GM12878 (cell line): ENCODE measurements at regions not wholly inside any gene's neighbourhood (a gene's known extent, or its start where the extent isn't known, plus 50 kb on each side); places are given as distances from the start of the nearest gene placed in this dataset.

Source experiments
- ATAC-seq: fragments of 200-7000 bp; cut with Tn5 transposase; 3 replicates; pipeline ENCODE4 v1.9.1; 2020; ENCODE audit warnings: mild to moderate bottlenecking, moderate library complexity
- BruUV-seq: library from RNA; stranded (reverse); fragments of 400-500 nt; replicated peaks from 2 replicates; lab custom pipeline; 2021; lab: Mats Ljungman, UMichigan
- CTCF ChIA-PET: fragments of 300-600 bp; sonication (Branson Sonifier 250); formaldehyde crosslinking; extraction: SDS; loops from one replicate; lab custom pipeline; 2021; ENCODE audit warnings: inconsistent platforms; lab: Yijun Ruan, JAX
- POLR2A ChIA-PET: fragments of 350-600 bp; formaldehyde crosslinking; extraction: SDS; loops from one replicate; lab custom pipeline; 2021; ENCODE audit warnings: inconsistent platforms; lab: Charles Lee
- RAD21 ChIA-PET: fragments of 300-600 bp; sonication (Branson Sonifier 250); formaldehyde crosslinking; loops from one replicate; lab custom pipeline; 2023; ENCODE audit warnings: antibody characterized with exemption; ENCODE audit not compliant: unreplicated experiment; lab: Charles Lee
- SMC1A ChIA-PET: fragments of 300-600 bp; sonication (Branson Sonifier 250); formaldehyde crosslinking; loops from one replicate; lab custom pipeline; 2023; ENCODE audit not compliant: unreplicated experiment, uncharacterized antibody; lab: Charles Lee
- DNase-seq: peaks from one replicate; pipeline ENCODE4 v3.0.0-alpha.2; 2011; ENCODE audit warnings: low read depth, low spot score
- FAIRE-seq: peaks from 3 replicates; lab custom pipeline; 2011; peaks lifted over from hg19 to GRCh38; lab: Jason Lieb, UNC
- H2AFZ ChIP-seq: 2 replicates; pipeline ENCODE4 v1.6.0; 2011; ENCODE audit warnings: low read depth, low read length, control low read depth; ENCODE audit not compliant: control insufficient read depth
- H3K27ac ChIP-seq: 2 replicates; pipeline ENCODE4 v1.5.1; 2011; ENCODE audit warnings: control low read depth; ENCODE audit not compliant: control insufficient read depth, insufficient read depth
- H3K27me3 ChIP-seq, 2 experiments: replicated peaks in 1 of 2; 2 replicates each; pipeline versions ENCODE4 v1.6.0 to v1.6.1; 2011; ENCODE audit warnings: low read length in 1 of 2; ENCODE audit not compliant: control insufficient read depth in 2 of 2, insufficient read depth in 2 of 2
- H3K36me3 ChIP-seq, 2 experiments: 2 replicates each; pipeline ENCODE4 v1.5.1; 2011; ENCODE audit warnings: low read length in 1 of 2; ENCODE audit not compliant: control insufficient read depth in 2 of 2, insufficient read depth in 2 of 2
- H3K4me1 ChIP-seq: 2 replicates; pipeline ENCODE4 v1.6.1; 2011; ENCODE audit warnings: mild to moderate bottlenecking, low read length, moderate library complexity, mixed read lengths; ENCODE audit not compliant: control insufficient read depth, insufficient read depth
- H3K4me2 ChIP-seq: 2 replicates; pipeline ENCODE4 v1.6.0; 2011; ENCODE audit warnings: control low read depth; ENCODE audit not compliant: control insufficient read depth, insufficient read depth
- H3K4me3 ChIP-seq: fragments of 200-600 bp; sonication (generic); 2 replicates; pipeline ENCODE4 v1.5.1; 2016
- H3K79me2 ChIP-seq: 2 replicates; pipeline ENCODE4 v1.6.0; 2011; ENCODE audit warnings: low read length; ENCODE audit not compliant: control insufficient read depth, insufficient read depth
- H3K9ac ChIP-seq: 2 replicates; pipeline ENCODE4 v1.8.0; 2011; ENCODE audit warnings: low read length, control low read depth, mixed read lengths; ENCODE audit not compliant: control insufficient read depth, insufficient read depth
- H3K9me3 ChIP-seq: replicated peaks from 3 replicates; pipeline ENCODE4 v1.5.1; 2011; ENCODE audit warnings: mild to moderate bottlenecking, low read length; ENCODE audit not compliant: control insufficient read depth, insufficient read depth
- H4K20me1 ChIP-seq: 2 replicates; pipeline ENCODE4 v1.6.0; 2011; ENCODE audit not compliant: control insufficient read depth, insufficient read depth
- CEBPB ChIP-seq, 2 experiments: fragments of 150-350 bp in 1 of 2; IDR thresholded peaks; 2 replicates each; pipeline ENCODE4 v1.6.1; 2012 to 2014; ENCODE audit warnings: low read depth in 2 of 2, low read length in 2 of 2, borderline replicate concordance in 1 of 2, inconsistent platforms in 1 of 2
- GABPA ChIP-seq: IDR thresholded peaks from 2 replicates; pipeline ENCODE4 v1.6.1; 2014; ENCODE audit warnings: antibody characterized with exemption, low read depth, mild to moderate bottlenecking, inconsistent platforms
- HCFC1 ChIP-seq: fragments of 150-350 bp; IDR thresholded peaks from 2 replicates; pipeline ENCODE4 v1.6.1; 2014; ENCODE audit warnings: low read length
- HDAC2 ChIP-seq: fragments of 200-600 bp; sonication (generic); IDR thresholded peaks from 2 replicates; pipeline ENCODE4 v1.6.1; 2017
- KAT2A ChIP-seq: conservative IDR thresholded peaks from 2 replicates; pipeline ENCODE4 v1.6.1; 2011; ENCODE audit warnings: low read depth, low read length; ENCODE audit not compliant: control insufficient read depth
- MYC ChIP-seq: IDR thresholded peaks from 2 replicates; pipeline ENCODE4 v1.6.1; 2011; ENCODE audit warnings: mild to moderate bottlenecking, low read length, moderate library complexity, inconsistent platforms; ENCODE audit not compliant: insufficient read depth, insufficient replicate concordance, insufficient read length, severe bottlenecking
- NR2F1 ChIP-seq: fragments of 450-650 bp; conservative IDR thresholded peaks from 2 replicates; pipeline ENCODE4 v1.6.1; 2017; ENCODE audit warnings: mild to moderate bottlenecking
- NRF1 ChIP-seq: conservative IDR thresholded peaks from 2 replicates; pipeline ENCODE4 v1.6.1; 2011; ENCODE audit warnings: mild to moderate bottlenecking, low read depth, low read length, improper control_type of control experiment
- POLR2AphosphoS5 ChIP-seq: IDR thresholded peaks from 2 replicates; pipeline ENCODE4 v1.6.1; 2011; ENCODE audit warnings: mild to moderate bottlenecking, low read length, inconsistent platforms
- POU2F2 ChIP-seq: IDR thresholded peaks from 3 replicates; pipeline ENCODE4 v1.6.1; 2011; ENCODE audit warnings: low read depth, mild to moderate bottlenecking, low read length, borderline replicate concordance
- RFX5 ChIP-seq: IDR thresholded peaks from 2 replicates; pipeline ENCODE4 v1.6.1; 2011; ENCODE audit warnings: low read depth, low read length, improper control_type of control experiment
- RUNX3 ChIP-seq: IDR thresholded peaks from 2 replicates; pipeline ENCODE4 v1.6.1; 2012; ENCODE audit warnings: low read length, inconsistent platforms
- SMAD5 ChIP-seq: IDR thresholded peaks from 2 replicates; pipeline ENCODE4 v1.6.1; 2016; ENCODE audit warnings: antibody characterized with exemption, low read depth
- SREBF2 ChIP-seq: IDR thresholded peaks from 2 replicates; pipeline ENCODE4 v1.6.1; 2012; ENCODE audit warnings: mild to moderate bottlenecking, low read length
- STAT3 ChIP-seq: IDR thresholded peaks from 2 replicates; pipeline ENCODE4 v1.6.1; 2011; ENCODE audit warnings: low read depth, low read length, improper control_type of control experiment
- SUZ12 ChIP-seq: fragments of 200-600 bp; sonication (generic); IDR thresholded peaks from one replicate; pipeline ENCODE4 v1.6.1; 2018; ENCODE audit warnings: antibody characterized with exemption, mild to moderate bottlenecking; ENCODE audit not compliant: unreplicated experiment
- ZNF24 ChIP-seq: fragments of 450-650 bp; IDR thresholded peaks from 2 replicates; pipeline ENCODE4 v1.6.1; 2017; ENCODE audit warnings: antibody characterized with exemption, mild to moderate bottlenecking
- ZNF274 ChIP-seq: IDR thresholded peaks from one replicate; pipeline ENCODE4 v1.8.0; 2011; ENCODE audit not compliant: insufficient read length, insufficient read depth
- WGBS: methylation state at CpG from one replicate; pipeline ENCODE4 v1.1.6; 2016; ENCODE audit warnings: low lambda C conversion rate; ENCODE audit not compliant: insufficient replicate concordance, insufficient coverage; ENCODE audit errors: missing lambda C conversion rate; 5-methylcytosine and 5-hydroxymethylcytosine counted together
- in situ Hi-C: fragments of 300-500 bp; cut with MboI; formaldehyde crosslinking; loops from 9 replicates; pipeline ENCODE4 v1.14.3; 2018; ENCODE audit warnings: mixed read lengths
- intact Hi-C: fragments of 100-400 bp; cut with micrococcal nuclease; formaldehyde crosslinking; loops from one replicate; pipeline ENCODE4 v1.14.2; 2022; ENCODE audit not compliant: unreplicated experiment
- TF ChIP-seq, protein P1 (sequence below): fragments of 450-650 bp; formaldehyde crosslinking; IDR thresholded peaks from 2 replicates; pipeline ENCODE4 v1.4.0; 2020; ENCODE audit warnings: mild to moderate bottlenecking, moderate library complexity
- TF ChIP-seq, protein P2 (sequence below): fragments of 450-650 bp; IDR thresholded peaks from 2 replicates; pipeline ENCODE4 v1.6.1; 2014; ENCODE audit warnings: mild to moderate bottlenecking

DNA sequence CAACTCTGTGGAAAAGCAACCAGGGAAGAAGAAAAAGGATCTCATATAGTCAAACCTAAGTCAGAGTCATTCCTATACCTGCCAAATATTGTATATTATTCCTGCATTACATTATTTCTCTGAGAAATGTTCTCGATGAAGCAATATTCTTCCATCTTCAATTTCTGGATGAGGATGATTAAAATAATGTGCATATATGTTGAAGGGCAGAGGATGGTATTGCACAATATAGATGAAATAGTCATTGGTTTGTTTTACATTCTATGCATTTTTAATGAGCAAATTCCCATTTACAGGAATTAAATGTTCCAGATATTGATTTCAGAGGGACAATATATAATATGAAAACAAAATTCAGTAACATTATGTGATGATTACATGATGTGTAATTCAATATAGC lies 545.2 kb downstream of the STK39 start (continued):
- no peak for TF ChIP-seq NRF1
- no peak for TF ChIP-seq SREBF2
- TF ChIP-seq RUNX3: no peak

GRCh38 chr2:167701651-167702050 lies 545.7 kb downstream of the STK39 start:
- ChIA-PET SMC1A (interaction anchor here (0.7 kb wide), 1 partner anchor 147 kb away, joined by 3 read pairs; no protein-coding TSS in a partner anchor), POLR2A (no interaction called here), CTCF (no interaction called here), RAD21 (no interaction called here)
- in situ Hi-C loops (no loop called here), intact Hi-C loops (no loop called here)
- ATAC-seq: no peak
- DNase-seq: no peak
- no peak overlapping the region for H3K27ac ChIP-seq
- no peaks in the 10 kb centered on the region for H3K36me3 ChIP-seq
- H3K4me2 ChIP-seq: no peak overlapping the region
- H3K9ac ChIP-seq: no peak overlapping the region
- no peaks in the 10 kb centered on the region for H4K20me1 ChIP-seq
- no TSS peak for BruUV-seq
- FAIRE-seq: no peak
- no peaks in the 10 kb centered on the region for H3K9me3 ChIP-seq
- no peaks in the 10 kb centered on the region for H3K79me2 ChIP-seq
- H2AFZ ChIP-seq: no peak overlapping the region
- no peak overlapping the region for H3K4me3 ChIP-seq
- 3% methylated on average over 4 of the region's 4 CpGs for WGBS
- H3K27me3 ChIP-seq: no peaks in the 10 kb centered on the region
- no peaks in the 10 kb centered on the region for H3K4me1 ChIP-seq
- no peak for TF ChIP-seq POLR2AphosphoS5
- TF ChIP-seq ZNF24: no peak
- no peak for TF ChIP-seq KAT2A
- no peak for TF ChIP-seq RFX5
- TF ChIP-seq, protein P1, sequence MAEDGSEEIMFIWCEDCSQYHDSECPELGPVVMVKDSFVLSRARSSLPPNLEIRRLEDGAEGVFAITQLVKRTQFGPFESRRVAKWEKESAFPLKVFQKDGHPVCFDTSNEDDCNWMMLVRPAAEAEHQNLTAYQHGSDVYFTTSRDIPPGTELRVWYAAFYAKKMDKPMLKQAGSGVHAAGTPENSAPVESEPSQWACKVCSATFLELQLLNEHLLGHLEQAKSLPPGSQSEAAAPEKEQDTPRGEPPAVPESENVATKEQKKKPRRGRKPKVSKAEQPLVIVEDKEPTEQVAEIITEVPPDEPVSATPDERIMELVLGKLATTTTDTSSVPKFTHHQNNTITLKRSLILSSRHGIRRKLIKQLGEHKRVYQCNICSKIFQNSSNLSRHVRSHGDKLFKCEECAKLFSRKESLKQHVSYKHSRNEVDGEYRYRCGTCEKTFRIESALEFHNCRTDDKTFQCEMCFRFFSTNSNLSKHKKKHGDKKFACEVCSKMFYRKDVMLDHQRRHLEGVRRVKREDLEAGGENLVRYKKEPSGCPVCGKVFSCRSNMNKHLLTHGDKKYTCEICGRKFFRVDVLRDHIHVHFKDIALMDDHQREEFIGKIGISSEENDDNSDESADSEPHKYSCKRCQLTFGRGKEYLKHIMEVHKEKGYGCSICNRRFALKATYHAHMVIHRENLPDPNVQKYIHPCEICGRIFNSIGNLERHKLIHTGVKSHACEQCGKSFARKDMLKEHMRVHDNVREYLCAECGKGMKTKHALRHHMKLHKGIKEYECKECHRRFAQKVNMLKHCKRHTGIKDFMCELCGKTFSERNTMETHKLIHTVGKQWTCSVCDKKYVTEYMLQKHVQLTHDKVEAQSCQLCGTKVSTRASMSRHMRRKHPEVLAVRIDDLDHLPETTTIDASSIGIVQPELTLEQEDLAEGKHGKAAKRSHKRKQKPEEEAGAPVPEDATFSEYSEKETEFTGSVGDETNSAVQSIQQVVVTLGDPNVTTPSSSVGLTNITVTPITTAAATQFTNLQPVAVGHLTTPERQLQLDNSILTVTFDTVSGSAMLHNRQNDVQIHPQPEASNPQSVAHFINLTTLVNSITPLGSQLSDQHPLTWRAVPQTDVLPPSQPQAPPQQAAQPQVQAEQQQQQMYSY (CRISPR knock-in tag): no peak
- TF ChIP-seq HCFC1: no peak
- TF ChIP-seq GABPA: no peak
- no peak for TF ChIP-seq MYC
- TF ChIP-seq SUZ12: no peak
- TF ChIP-seq, protein P2, sequence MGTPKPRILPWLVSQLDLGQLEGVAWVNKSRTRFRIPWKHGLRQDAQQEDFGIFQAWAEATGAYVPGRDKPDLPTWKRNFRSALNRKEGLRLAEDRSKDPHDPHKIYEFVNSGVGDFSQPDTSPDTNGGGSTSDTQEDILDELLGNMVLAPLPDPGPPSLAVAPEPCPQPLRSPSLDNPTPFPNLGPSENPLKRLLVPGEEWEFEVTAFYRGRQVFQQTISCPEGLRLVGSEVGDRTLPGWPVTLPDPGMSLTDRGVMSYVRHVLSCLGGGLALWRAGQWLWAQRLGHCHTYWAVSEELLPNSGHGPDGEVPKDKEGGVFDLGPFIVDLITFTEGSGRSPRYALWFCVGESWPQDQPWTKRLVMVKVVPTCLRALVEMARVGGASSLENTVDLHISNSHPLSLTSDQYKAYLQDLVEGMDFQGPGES: no peak
- TF ChIP-seq HDAC2: no peak
- no peak for TF ChIP-seq SMAD5
- no peak for TF ChIP-seq CEBPB (IDR thresholded peaks at IDR 0.05; ENCODE audit: borderline replicate concordance in 1 of 2, low read depth in 2 of 2, low read length in 2 of 2)
- no peak for TF ChIP-seq NR2F1
- no peak for TF ChIP-seq POU2F2
- TF ChIP-seq STAT3: no peak
- no peak for TF ChIP-seq ZNF274
